HG02759 (cell line): ENCODE measurements at regions not wholly inside any gene's neighbourhood (a gene's known extent, or its start where the extent isn't known, plus 50 kb on each side); places are given as distances from the start of the nearest gene placed in this dataset.
A peak's percentile ranks its signal among the peaks of the same experiment; 100 is the strongest.
"Not testable (repeated sequence)": the region's sequence is repeated elsewhere in the genome, so short reads cannot be mapped to it uniquely, and the experiment has no call there.

Experiments used
- ATAC-seq: cut with Tn5 transposase; IDR thresholded peaks from one replicate; pipeline ENCODE4 v1.9.1; 2021; ENCODE audit warnings: mild to moderate bottlenecking, moderate library complexity; ENCODE audit not compliant: unreplicated experiment

- peak; percentile 91 for ATAC-seq
These were observed 146.2 kb upstream of the ECI2 start for GRCh38 chr6:4281341-4282293.

DNA sequence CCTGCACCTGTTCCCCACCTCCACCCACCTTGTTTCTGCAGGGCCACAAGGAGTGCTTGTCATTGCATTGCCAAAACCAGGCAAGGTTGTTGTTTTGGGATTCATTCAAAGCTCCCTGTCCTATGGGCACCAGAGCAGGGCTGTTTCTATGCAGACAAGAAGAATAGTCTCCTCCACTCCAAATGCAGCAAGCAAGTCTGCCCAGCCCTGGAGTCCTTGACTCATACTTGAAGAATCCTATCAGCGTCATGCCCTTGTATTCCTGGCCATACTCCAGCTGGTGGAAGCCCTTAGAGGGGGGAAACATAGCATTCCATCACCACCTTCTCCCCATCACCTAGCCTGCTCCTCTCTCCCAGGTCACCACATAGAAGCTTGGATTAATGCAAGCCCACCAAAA lies 145.3 kb upstream of the ECI2 start:
- no peak for ATAC-seq

GRCh38 chr6:4280031-4280430 lies 144.7 kb upstream of the ECI2 start:
- no peak for ATAC-seq

- no peak for ATAC-seq
These were observed 139.2 kb upstream of the ECI2 start for GRCh38 chr6:4274382-4275082.

DNA sequence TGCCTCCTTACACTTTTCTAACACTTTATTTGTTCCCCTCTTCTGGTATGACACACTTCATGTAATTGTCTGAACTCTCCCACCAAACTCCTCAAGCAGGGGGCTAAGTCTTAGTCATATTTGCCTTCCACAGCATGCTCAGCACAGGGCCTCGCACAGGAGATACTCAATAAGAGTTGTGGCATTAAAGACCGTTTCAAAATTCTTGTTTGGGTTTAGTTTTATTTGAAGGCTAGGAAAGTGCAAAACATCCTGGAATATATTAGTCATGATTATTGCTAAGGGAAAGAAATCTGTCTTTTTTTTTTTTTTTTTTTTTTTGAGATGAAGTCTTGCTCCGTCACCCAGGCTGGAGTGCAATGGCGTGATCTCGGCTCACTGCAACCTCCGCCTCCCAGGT lies 137.6 kb upstream of the ECI2 start:
- ATAC-seq = no peak

- ATAC-seq = no peak
These were observed 136.5 kb upstream of the ECI2 start for GRCh38 chr6:4271761-4272470.

- no peak for ATAC-seq
These were observed 135.4 kb upstream of the ECI2 start for GRCh38 chr6:4270776-4271175.

DNA sequence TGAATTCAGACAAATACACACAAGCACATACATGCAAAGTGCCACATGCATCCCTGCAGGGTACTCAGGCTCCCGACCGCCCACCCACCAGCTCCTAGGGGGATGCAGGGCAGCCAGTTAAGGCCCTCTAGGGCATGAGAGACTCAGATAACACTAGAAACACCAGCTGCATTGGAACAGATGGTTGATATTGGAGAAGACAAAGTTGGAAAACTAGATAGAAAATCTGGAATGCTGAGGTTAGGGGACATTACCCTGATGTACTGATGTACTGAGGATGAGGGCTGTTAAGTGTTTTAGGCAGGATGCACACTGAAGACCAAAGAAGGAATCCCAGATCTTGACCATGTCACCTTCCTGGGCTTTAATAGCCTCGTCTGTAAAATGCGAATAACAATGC lies 134.6 kb upstream of the ECI2 start:
- no peak for ATAC-seq

DNA sequence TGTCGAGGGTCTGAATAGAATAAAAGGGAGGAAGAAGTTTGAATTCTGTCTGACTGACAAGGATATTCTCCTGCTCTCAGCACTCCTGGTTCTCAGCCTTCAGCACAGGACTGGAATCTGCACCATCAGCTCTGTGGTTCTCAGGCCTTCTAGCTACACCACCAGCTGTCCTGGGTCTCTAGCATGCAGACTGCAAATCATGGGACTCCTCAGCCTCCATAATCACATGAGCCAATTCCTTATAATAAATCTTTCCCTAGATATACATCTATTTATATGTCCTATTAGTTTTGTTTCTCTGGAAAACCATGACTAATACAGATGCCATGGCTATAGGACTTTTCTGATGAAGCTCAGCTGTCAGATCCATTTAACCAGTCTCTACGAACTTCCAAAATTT lies 132.8 kb upstream of the ECI2 start:
- ATAC-seq = no peak

DNA sequence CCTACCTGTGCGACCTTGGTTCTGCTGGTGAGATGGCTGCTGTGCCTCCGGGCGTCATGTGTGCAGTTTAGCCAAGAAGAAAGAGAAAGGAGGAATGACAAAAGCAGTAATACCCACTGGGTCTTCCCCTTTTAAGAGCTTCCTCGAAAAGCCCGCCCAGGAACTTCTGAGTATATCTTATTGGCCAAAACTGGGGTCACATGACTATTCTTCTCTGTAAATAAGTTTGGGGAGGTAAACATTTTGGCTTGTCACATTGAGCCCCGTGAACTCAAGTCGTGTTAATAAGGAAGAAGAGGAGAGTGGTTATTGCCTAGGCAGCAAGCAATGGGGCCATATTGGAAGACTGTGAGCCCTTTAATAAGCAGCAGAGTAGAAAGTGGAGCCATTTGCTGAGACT lies 130.4 kb upstream of the ECI2 start:
- no peak for ATAC-seq

DNA sequence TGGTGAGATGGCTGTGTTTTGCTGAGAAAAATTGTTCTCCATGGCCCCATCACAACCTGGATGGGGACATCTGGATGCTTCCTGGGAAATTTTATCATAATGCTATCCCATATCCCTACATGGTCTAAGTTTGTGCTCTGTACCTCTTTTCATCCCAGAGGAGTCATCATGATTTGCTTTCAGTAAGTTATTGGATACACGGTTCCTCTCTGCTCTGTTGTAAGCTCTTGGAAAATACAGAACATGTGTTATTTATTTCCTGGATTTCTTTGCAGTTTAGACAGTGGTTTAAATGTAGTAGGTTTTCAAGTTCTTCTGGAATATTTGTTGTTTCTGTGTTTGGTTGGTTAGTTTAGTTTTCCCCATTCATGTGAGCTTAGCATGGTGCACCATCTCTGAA lies 129.2 kb upstream of the ECI2 start:
- ATAC-seq = no peak

DNA sequence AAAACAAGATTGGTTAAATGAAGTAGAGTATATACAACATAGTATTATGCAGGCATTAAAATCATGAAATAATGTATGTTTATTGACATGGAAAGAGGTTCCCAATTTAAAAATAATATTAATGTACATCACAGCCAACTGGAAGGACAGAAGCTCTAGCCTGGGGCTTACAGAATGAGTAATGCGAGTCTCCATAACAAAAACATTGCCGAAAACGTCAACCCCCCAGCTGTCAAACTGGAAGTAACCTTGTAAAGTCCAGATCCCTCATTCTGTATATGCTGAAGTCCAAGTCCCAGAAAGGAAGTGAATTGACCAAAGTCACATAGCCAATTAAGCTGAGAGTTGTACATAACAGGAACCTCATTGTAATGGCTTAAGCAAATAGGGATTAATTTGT lies 128.7 kb upstream of the ECI2 start:
- no peak for ATAC-seq

- no peak for ATAC-seq
These were observed 127.2 kb upstream of the ECI2 start for GRCh38 chr6:4262526-4262925.

GRCh38 chr6:4259391-4259790 lies 124.0 kb upstream of the ECI2 start:
- ATAC-seq = no peak

DNA sequence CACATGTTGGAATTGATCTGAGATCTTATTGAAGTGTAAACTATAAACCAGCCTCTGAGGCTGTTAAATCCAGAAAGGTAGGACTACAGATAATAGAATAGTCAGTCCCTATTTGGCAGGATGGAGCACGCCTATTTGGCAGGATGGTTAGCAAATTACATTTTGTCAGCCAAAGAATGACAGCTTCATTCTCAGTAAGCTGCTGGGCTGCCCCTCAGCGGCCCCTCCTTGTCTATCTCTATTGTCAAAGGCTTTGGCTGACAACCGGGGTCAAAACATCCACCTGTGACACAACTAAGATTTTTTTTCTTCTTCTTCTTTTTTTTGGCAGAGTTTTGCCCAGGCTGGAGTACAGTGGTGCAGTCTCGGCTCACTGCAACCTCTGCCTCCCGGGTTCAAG lies 123.4 kb upstream of the ECI2 start:
- no peak for ATAC-seq

DNA sequence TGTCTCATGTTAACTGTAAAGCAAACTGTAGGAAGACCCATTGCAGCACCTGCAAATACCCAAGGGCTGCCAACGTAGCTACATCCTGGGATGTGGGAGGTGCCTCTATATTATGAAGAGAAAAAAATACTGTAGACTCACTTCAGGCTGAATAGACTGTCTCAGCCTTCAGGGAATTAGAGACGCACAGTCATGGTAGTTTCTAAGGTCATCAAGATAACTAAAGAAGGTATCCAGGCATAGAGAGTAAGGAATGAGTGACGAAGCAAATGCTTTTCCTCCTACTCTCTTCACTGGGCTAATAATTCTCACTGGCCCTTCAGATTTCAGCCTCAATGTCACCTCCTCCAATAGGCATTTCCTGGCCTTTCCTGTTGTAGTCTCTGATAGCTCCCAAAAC lies 121.6 kb upstream of the ECI2 start:
- no peak for ATAC-seq

GRCh38 chr6:4253604-4254231 lies 118.3 kb upstream of the ECI2 start:
- ATAC-seq = no peak

DNA sequence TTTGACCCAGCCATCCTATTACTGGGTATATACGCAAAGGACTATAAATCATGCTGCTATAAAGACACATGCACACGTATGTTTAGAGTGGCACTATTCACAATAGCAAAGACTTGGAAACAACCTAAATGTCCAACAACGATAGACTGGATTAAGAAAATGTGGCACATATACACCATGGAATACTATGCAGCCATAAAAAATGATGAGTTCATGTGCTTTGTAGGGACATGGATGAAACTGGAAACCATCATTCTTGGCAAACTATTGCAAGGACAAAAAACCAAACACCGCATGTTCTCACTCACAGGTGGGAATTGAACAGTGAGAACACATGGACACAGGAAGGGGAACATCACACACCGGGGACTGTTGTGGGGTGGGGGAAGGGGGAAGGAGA lies 117.1 kb upstream of the ECI2 start:
- not testable (repeated sequence) for ATAC-seq

GRCh38 chr6:4250645-4251044 lies 115.3 kb upstream of the ECI2 start:
- no peak for ATAC-seq

- ATAC-seq = not testable (repeated sequence)
These were observed 108.5 kb upstream of the ECI2 start for GRCh38 chr6:4243832-4244231.

GRCh38 chr6:4243237-4243636 lies 107.9 kb upstream of the ECI2 start:
- no peak for ATAC-seq
